GM06990 (cell line): ENCODE measurements at regions not wholly inside any gene's neighbourhood (a gene's known extent, or its start where the extent isn't known, plus 50 kb on each side); places are given as distances from the start of the nearest gene placed in this dataset.

ENCODE experiments used
- DNase-seq: peaks from one replicate; pipeline ENCODE4 v3.0.0-alpha.2; 2011; ENCODE audit not compliant: insufficient read length; ENCODE audit errors: extremely low read depth
- H3K27me3 ChIP-seq: replicated peaks from 2 replicates; pipeline ENCODE4 v1.6.0; 2011; ENCODE audit warnings: low read length; ENCODE audit not compliant: control insufficient read depth, insufficient read depth
- H3K36me3 ChIP-seq: 2 replicates; pipeline ENCODE4 v1.5.1; 2011; ENCODE audit warnings: low read length; ENCODE audit not compliant: control insufficient read depth, insufficient read depth
- H3K4me3 ChIP-seq: replicated peaks from 2 replicates; pipeline ENCODE4 v1.5.1; 2011; ENCODE audit warnings: low read depth, mild to moderate bottlenecking, control low read depth, low read length
- TF ChIP-seq, protein P1 (sequence below): IDR thresholded peaks from 2 replicates; pipeline ENCODE4 v1.5.1; 2011; ENCODE audit warnings: low read length, control low read depth, mild to moderate bottlenecking, inconsistent platforms; ENCODE audit not compliant: insufficient read depth, poor library complexity, severe bottlenecking

DNA sequence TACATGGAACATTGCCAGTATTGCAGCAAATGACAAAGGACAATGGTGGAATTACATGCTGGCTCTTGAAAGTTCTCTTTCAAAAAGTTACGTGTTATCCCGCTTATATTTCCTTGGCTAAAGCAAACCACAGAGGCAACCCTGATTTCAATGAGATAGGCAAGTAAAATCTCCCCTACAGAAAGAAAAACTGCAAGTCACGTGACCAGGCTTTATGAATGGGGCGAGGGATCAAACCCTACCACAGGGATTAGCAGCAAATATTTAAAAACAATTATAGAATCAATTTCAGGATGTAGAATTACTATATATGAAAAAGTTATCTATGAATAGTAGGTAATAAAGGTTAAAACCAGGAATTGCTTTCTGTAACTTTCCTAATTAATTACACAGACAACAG lies 603.4 kb upstream of the GBE1 start:
- TF ChIP-seq, protein P1, sequence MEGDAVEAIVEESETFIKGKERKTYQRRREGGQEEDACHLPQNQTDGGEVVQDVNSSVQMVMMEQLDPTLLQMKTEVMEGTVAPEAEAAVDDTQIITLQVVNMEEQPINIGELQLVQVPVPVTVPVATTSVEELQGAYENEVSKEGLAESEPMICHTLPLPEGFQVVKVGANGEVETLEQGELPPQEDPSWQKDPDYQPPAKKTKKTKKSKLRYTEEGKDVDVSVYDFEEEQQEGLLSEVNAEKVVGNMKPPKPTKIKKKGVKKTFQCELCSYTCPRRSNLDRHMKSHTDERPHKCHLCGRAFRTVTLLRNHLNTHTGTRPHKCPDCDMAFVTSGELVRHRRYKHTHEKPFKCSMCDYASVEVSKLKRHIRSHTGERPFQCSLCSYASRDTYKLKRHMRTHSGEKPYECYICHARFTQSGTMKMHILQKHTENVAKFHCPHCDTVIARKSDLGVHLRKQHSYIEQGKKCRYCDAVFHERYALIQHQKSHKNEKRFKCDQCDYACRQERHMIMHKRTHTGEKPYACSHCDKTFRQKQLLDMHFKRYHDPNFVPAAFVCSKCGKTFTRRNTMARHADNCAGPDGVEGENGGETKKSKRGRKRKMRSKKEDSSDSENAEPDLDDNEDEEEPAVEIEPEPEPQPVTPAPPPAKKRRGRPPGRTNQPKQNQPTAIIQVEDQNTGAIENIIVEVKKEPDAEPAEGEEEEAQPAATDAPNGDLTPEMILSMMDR: no peak
- Histone ChIP-seq H3K36me3 (no peaks in the 10 kb centered on the region), H3K27me3 (no peaks in the 10 kb centered on the region), H3K4me3 (no peak overlapping the region)
- no peak for DNase-seq

DNA sequence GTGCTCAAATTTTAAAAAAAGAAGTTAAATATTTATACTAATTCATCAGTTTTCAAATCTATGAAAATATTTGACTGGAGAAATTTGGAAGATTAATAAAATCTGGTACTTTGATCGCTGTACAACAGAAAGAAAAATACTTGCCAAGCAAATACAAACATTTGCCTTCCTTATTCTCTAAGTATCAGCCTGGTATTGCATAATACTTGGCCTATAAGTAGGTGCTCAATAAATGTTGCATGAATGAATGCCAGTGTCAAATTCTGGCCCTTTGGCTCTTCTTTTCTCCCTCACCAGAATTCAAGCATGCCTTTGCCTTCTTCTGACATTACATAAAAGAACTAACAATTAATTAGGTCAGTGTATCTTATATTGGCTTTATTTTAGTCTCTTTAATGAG lies 601.7 kb upstream of the GBE1 start:
- TF ChIP-seq, protein P1: no peak
- H3K36me3 ChIP-seq: no peaks in the 10 kb centered on the region

DNA sequence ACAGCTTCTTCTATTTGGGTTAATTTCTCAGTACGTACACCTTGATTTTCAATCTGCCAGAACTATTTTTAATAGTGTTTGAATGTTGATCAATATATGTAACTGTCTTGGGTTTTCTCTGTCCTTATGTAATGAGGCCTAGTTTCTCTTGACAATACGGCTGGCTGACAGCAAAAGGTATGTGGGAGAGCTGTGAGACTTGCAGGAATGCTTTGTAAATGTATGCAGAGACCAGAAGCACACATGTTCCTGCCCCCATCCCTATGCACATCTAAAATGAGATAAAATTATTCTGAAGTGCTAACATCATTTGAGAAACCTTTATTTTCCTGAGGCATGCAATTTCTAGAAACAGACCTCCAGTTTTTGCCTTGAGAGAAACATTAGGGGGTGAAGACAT lies 593.8 kb upstream of the GBE1 start:
- no peak overlapping the region for H3K4me3 ChIP-seq
- TF ChIP-seq, protein P1: no peak
- no peaks in the 10 kb centered on the region for H3K36me3 ChIP-seq

More for the DNA sequence above, 601.7 kb upstream of the GBE1 start:
- no peak for DNase-seq
- no peak overlapping the region for H3K4me3 ChIP-seq
- H3K27me3 ChIP-seq: no peaks in the 10 kb centered on the region

DNA sequence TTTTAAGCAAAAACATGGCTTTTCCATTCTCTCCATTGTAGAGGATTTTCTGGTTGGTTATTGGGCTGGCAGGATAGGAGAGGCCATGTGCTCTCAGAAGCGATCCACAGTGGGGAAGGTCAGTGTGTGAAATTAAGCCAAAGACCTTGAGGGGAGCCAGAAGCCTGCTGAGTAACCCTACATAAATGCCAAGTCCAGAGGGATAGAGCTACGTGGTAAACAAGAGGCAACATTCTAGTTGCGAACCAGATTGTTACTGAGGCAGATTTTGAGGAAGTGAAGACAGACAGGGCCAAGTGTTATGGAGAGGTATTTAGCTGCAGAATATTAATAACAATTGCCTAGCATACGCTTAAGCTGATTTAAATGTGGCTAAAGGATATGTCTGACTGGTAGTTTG lies 592.8 kb upstream of the GBE1 start:
- TF ChIP-seq, protein P1: no peak
- no peaks in the 10 kb centered on the region for H3K27me3 ChIP-seq
- DNase-seq: no peak
- no peak overlapping the region for H3K4me3 ChIP-seq
- no peaks in the 10 kb centered on the region for H3K36me3 ChIP-seq

More for the DNA sequence above, 593.8 kb upstream of the GBE1 start:
- no peaks in the 10 kb centered on the region for H3K27me3 ChIP-seq
- no peak for DNase-seq

DNA sequence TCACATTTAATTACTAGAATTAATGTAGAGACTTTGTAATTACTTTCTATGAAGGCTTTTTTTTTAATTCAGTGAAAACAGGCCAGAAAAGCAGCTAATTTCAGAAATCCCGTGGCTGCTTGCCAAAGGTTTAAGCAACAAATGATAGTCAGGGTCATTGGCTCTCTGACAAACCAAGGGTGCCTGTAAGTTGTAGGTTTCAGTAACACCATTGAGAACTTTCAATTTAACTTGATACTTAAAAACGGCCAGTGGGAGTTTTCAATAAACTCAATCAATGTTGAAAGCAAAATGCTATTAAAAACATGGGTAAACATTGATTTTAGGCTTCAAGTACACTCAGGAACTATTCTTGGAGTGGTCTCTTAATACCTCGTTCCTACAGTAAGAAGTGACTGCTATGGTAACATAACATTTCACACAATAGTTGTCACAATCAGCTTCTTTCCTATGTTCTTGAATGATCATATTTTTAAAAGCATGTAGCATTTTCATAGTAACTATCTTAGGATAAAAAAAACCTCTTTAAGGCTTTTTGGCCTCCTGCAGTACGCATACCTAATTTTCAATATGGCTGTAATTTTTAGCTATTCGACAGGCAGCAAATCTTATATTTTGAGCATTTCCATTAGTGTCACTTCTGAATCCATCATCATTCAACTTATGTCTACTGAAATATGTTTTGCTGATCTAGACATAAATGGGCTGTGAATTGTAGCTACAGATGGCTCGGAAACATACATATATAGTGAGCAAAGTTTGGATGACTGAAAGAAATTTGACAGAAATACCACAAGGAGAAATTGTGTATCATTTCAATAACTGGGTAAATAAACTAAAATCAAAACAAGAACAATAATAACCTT lies 592.1 kb upstream of the GBE1 start:
- Histone ChIP-seq H3K27me3 (no peaks in the 10 kb centered on the region), H3K4me3 (no peak overlapping the region), H3K36me3 (no peaks in the 10 kb centered on the region)
- TF ChIP-seq, protein P1: no peak
- no peak for DNase-seq
